Muscle layer of colon (tissue), 2 donors: ENCODE measurements at regions not wholly inside any gene's neighbourhood (a gene's known extent, or its start where the extent isn't known, plus 50 kb on each side); places are given as distances from the start of the nearest gene placed in this dataset.

Experiments used
- H3K27ac ChIP-seq: one replicate; pipeline ENCODE4 v1.7.0; 2013; ENCODE audit warnings: low read depth, mild to moderate bottlenecking, low read length, moderate library complexity
- H3K27me3 ChIP-seq, 2 donors: one replicate each; pipeline ENCODE4 v1.7.0; 2013; ENCODE audit warnings: low read length in 2 of 2, mild to moderate bottlenecking in 2 of 2; ENCODE audit not compliant: insufficient read depth in 2 of 2, control insufficient read depth in 1 of 2
- H3K36me3 ChIP-seq: one replicate; pipeline ENCODE4 v1.7.0; 2013; ENCODE audit warnings: mild to moderate bottlenecking, low read length; ENCODE audit not compliant: insufficient read depth
- H3K4me1 ChIP-seq: one replicate; pipeline ENCODE4 v1.7.0; 2013; ENCODE audit warnings: mild to moderate bottlenecking, low read length; ENCODE audit not compliant: insufficient read depth
- H3K4me3 ChIP-seq, 2 donors: one replicate each; pipeline ENCODE4 v1.7.0; 2013; ENCODE audit warnings: low read length in 2 of 2, low read depth in 1 of 2, mild to moderate bottlenecking in 1 of 2, moderate library complexity in 1 of 2
- H3K9ac ChIP-seq: one replicate; pipeline ENCODE4 v1.7.0; 2013; ENCODE audit warnings: low read length
- H3K9me3 ChIP-seq: one replicate; pipeline ENCODE4 v1.7.0; 2013; ENCODE audit warnings: mild to moderate bottlenecking, low read length
- donor health status: abdominal sarcoma.
- donor health status: Adenocarcinoma of cecum.

DNA sequence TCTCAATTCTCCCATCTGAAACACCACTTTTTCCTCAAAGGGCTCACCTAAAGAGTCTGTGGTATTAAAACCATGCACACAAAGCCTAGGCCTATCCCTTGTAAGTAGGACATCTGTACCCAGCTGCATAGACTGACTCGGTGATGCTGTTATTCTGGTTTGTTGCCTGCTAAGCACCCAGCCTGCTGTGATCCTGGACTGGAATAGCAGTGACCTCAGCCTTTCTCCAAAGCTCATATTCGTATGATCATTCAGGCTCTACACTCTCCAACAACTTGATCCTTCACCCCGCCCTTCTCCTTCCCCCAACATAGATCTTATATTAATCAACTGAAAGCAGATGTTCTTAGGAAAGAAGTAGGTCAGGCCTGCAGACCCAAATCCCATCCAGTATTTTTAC, 81.4 kb upstream of the WWC1 start:
- Histone ChIP-seq H3K27ac (no peak overlapping the region), H3K27me3 (no peaks in the 10 kb centered on the region), H3K9me3 (no peaks in the 10 kb centered on the region), H3K4me3 (no peak overlapping the region), H3K9ac (no peak overlapping the region), H3K4me1 (no peaks in the 10 kb centered on the region), H3K36me3 (no peaks in the 10 kb centered on the region)

DNA sequence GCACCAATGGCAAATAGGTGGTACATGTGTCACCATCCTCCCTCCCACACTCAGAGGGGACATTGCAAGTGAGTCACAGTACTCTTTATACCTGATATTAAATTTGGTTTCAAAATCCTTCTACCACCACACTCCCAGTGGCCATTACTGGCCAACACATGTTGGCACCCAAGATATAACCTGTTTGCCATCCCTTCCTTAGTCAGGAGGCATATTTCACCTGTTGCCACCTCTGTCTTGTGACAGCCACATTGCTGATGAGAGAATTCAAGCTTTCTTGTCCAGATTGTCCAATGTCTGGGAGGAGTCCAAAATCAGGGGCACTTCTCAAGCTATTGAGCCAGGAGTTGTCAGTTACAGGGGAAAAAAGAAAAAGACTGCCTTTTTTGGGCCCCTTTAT, 80.2 kb upstream of the WWC1 start:
- no peak overlapping the region for H3K9ac ChIP-seq
- no peak overlapping the region for H3K4me3 ChIP-seq
- H3K4me1 ChIP-seq: no peaks in the 10 kb centered on the region
- no peak overlapping the region for H3K27ac ChIP-seq
- no peaks in the 10 kb centered on the region for H3K27me3 ChIP-seq
- H3K36me3 ChIP-seq: no peaks in the 10 kb centered on the region
- no peaks in the 10 kb centered on the region for H3K9me3 ChIP-seq

DNA sequence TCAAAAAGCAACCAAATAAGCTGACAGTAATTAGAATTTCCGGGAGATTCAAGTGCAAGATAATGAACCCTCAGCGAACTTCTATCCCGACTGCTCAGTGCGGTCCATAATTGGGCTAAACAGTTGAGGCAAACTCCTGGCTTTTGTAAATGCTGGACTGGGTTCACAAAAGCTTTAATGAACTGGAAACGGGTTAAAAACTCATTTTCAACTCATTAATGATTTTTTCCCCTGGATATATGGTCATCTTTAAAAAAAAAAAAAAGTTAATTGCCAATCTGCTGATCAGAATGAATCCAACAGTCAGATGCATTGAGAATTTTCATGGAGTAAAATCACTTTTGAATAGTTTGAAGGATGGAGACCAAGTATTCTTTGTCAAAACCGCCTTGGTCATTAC, 79.5 kb upstream of the WWC1 start:
- Histone ChIP-seq H3K27ac (no peak overlapping the region), H3K9ac (no peak overlapping the region), H3K4me3 (no peak overlapping the region), H3K27me3 (no peaks in the 10 kb centered on the region), H3K4me1 (no peaks in the 10 kb centered on the region), H3K9me3 (no peaks in the 10 kb centered on the region), H3K36me3 (no peaks in the 10 kb centered on the region)

DNA sequence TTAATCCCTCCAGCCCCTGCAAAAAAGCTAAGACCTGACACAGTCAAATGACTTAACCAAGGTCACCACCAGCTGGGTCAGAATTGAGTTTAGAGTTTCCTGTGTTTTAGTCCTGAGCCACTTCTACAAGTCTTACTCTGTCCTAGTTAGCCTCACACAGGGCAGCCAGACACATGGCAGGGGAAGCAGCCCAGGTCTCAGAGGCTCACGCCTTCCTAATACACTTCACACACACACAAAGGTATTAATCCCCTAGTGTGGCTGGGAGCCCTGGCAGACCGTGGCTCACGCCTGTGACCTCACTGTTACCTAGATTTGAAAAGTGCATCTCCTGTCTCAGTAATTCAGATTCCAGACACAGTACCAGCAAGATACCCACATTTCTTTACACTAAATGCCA, 77.4 kb upstream of the WWC1 start:
- Histone ChIP-seq H3K4me1 (no peaks in the 10 kb centered on the region), H3K27ac (no peak overlapping the region), H3K27me3 (no peaks in the 10 kb centered on the region), H3K9me3 (no peaks in the 10 kb centered on the region), H3K4me3 (no peak overlapping the region), H3K36me3 (no peaks in the 10 kb centered on the region), H3K9ac (no peak overlapping the region)

DNA sequence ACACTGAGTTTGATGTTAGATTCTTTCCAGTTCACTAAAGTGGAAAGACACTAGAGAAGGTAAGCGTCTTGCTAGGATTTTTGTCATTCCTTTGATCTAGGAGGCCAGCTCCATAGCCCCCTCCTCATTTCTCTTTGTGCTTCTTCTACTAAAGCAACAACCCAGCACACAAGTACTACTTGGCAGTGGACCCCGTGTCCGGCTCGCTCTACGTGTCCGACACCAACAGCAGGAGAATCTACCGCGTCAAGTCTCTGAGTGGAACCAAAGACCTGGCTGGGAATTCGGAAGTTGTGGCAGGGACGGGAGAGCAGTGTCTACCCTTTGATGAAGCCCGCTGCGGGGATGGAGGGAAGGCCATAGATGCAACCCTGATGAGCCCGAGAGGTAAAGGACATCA, 76.6 kb upstream of the WWC1 start:
- no peaks in the 10 kb centered on the region for H3K27me3 ChIP-seq
- H3K9me3 ChIP-seq: no peaks in the 10 kb centered on the region
- H3K36me3 ChIP-seq: no peaks in the 10 kb centered on the region
- H3K9ac ChIP-seq: no peak overlapping the region
- no peak overlapping the region for H3K27ac ChIP-seq
- no peak overlapping the region for H3K4me3 ChIP-seq
- no peaks in the 10 kb centered on the region for H3K4me1 ChIP-seq

DNA sequence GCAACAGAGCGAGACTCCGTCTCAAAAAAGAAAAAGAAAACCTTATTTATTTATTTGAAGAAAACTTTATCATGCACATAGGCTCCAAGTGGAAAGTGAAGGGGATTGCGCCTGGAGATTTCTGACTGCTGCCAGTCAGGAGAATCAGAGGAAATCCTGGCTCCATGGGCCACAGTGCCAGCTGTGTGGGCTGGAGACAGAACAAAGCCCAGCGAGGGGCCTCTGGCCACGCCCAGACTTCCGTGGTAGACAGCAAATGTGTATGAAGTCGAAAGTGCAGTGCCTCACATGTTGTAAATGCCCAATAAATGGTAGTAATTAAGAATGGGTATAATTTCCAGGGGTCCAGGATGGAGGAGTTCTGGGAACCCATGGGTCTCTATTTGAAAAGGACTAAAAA, 75.8 kb upstream of the WWC1 start:
- Histone ChIP-seq H3K36me3 (no peaks in the 10 kb centered on the region), H3K4me3 (no peak overlapping the region), H3K9me3 (no peaks in the 10 kb centered on the region), H3K4me1 (no peaks in the 10 kb centered on the region), H3K27me3 (no peaks in the 10 kb centered on the region), H3K27ac (no peak overlapping the region), H3K9ac (no peak overlapping the region)

DNA sequence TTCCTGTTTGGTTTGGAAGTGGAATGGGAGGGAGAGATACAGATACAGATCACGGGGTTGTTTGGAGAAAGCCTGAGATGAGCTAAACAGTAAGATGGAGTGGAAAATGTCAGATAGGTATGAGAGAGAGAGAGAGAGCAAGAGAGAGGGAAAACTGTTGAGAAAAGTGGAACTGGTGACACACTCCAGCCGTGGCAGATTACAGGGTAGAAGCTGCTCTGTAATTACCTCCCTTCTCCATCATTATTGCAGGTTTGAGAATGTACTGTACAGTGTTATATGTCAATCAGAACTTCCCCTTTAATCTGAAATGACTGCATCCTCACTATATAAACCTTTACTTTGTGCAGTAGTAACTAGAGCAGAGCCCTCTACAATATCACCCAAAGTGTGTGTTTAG, 74.5 kb upstream of the WWC1 start:
- no peaks in the 10 kb centered on the region for H3K4me1 ChIP-seq
- no peak overlapping the region for H3K27ac ChIP-seq
- no peaks in the 10 kb centered on the region for H3K36me3 ChIP-seq

DNA sequence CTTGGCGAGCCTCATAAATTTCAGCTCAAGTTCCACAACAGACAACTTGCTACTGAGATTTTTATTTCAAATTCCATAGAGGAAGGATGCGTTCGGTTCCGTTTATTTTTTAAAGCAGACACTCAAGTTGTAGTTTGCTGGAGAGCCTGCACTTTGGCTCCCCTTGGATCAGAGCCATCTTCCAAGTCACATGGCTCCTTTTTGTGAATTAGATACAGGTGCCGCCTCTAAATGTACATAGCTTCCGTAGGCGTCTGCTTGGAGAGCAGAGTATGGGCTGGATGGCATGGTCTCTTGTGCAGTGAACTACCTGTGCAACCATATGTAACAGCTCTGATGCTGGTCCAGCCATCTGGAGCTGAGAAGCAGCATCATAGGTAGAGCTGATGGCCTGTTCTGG, 73.9 kb upstream of the WWC1 start:
- Histone ChIP-seq H3K4me3 (no peak overlapping the region), H3K27me3 (no peaks in the 10 kb centered on the region), H3K27ac (no peak overlapping the region), H3K4me1 (no peaks in the 10 kb centered on the region), H3K36me3 (no peaks in the 10 kb centered on the region), H3K9me3 (no peaks in the 10 kb centered on the region), H3K9ac (no peak overlapping the region)

More for the DNA sequence above, 74.5 kb upstream of the WWC1 start:
- Histone ChIP-seq H3K9me3 (no peaks in the 10 kb centered on the region), H3K4me3 (no peak overlapping the region), H3K27me3 (no peaks in the 10 kb centered on the region), H3K9ac (no peak overlapping the region)

DNA sequence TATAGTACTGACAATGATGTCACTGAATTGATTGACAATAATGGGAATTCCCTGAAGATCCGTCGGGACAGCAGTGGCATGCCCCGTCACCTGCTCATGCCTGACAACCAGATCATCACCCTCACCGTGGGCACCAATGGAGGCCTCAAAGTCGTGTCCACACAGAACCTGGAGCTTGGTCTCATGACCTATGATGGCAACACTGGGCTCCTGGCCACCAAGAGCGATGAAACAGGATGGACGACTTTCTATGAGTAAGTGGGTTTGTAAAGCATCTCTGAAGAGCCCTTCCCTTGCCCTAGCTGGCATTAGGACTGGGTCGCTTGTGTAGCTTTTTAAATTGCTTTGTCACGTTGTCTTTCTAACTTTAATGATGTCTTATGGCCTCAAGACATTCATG, 72.7 kb upstream of the WWC1 start:
- Histone ChIP-seq H3K27me3 (no peaks in the 10 kb centered on the region), H3K4me3 (no peak overlapping the region), H3K4me1 (no peaks in the 10 kb centered on the region), H3K9me3 (no peaks in the 10 kb centered on the region), H3K9ac (no peak overlapping the region), H3K27ac (no peak overlapping the region), H3K36me3 (no peaks in the 10 kb centered on the region)

DNA sequence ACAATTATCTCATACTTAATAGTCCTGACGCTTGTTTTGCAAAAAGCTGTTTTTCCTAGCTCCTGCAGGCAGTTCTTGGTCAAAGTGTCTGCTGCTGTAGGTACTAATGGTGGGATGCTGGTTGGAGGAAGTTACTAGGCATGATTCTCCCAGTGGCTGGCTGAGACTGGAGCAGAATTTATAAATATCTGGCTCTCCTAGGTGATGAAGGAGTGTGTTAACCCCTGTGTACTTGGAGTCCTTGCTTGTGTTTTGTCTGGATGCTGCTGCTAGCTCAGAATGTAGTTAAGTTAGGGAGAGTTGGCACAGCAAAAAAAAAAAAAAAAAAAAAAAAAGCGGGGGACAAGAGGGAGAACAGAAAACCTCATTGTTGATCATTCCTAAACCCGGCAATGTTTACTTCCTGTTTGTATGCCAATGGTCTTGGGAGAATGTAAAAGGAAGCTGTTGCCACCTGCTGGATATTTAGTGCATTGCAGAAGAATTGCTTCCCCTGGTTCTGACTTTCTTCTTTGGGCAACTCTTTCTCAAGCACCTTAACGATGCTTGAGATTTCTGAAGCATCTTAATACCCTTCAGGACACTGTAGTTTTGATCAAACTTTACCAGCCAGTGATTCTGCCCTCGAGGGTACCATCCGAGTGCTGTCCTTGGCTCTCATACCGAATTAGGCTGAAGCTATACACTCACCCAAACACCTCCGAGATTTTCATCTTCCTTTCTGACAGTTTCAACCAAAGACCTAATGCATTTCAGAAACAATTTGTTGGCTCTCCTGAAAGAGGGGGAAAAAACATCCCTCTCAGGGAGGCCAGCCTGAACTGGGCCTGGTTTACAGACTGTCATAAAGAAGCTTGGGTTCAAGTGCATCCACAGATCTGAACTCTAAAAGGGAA, 71.7 kb upstream of the WWC1 start:
- no peaks in the 10 kb centered on the region for H3K9me3 ChIP-seq
- no peaks in the 10 kb centered on the region for H3K4me1 ChIP-seq
- H3K36me3 ChIP-seq: no peaks in the 10 kb centered on the region
- no peak overlapping the region for H3K9ac ChIP-seq
- no peak overlapping the region for H3K4me3 ChIP-seq
- H3K27ac ChIP-seq: no peak overlapping the region
- H3K27me3 ChIP-seq: no peaks in the 10 kb centered on the region

DNA sequence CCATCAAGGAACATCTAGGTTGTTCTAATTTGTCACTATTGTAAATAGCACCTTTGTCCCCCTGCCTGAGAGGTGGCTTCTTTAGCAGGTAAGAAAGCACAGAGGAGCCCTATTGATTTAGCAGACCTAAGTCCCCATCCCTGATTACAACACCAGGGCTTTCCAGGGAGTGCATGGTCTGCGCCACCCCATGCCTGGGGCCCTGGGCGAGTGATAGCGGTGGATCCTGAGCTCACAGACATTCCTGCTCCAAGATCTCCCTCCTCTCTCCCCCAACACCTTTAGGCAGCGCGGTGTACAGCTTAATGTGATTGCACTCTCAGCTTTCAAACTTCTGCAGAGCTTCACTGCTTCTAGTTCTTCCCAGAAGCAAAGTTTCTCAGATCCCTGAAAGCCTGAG, 67.4 kb upstream of the WWC1 start:
- Histone ChIP-seq H3K27ac (no peak overlapping the region), H3K36me3 (no peaks in the 10 kb centered on the region), H3K27me3 (no peaks in the 10 kb centered on the region), H3K4me3 (no peak overlapping the region), H3K9me3 (no peaks in the 10 kb centered on the region), H3K4me1 (no peaks in the 10 kb centered on the region), H3K9ac (no peak overlapping the region)

DNA sequence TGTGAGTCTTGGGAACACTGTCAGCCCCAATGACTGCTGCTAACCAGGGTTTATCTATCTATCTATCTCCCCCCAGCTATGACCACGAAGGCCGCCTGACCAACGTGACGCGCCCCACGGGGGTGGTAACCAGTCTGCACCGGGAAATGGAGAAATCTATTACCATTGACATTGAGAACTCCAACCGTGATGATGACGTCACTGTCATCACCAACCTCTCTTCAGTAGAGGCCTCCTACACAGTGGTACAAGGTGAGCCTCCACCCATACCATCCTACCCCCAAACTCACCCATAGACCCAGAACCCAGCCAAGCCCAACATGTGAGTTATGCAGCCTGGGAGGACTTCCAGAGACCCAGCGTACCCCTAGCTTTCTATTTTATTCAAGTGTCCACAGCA, 65.4 kb upstream of the WWC1 start:
- H3K9me3 ChIP-seq: no peaks in the 10 kb centered on the region
- H3K9ac ChIP-seq: no peak overlapping the region
- no peak overlapping the region for H3K27ac ChIP-seq
- no peaks in the 10 kb centered on the region for H3K4me1 ChIP-seq
- H3K4me3 ChIP-seq: no peak overlapping the region
- no peaks in the 10 kb centered on the region for H3K36me3 ChIP-seq
- no peaks in the 10 kb centered on the region for H3K27me3 ChIP-seq
